SK-N-SH (cell line): ENCODE measurements at regions not wholly inside any gene's neighbourhood (a gene's known extent, or its start where the extent isn't known, plus 50 kb on each side); places are given as distances from the start of the nearest gene placed in this dataset.

Experiments used
- CTCF ChIA-PET: fragments of 300-600, 350-600 bp; formaldehyde crosslinking; extraction: SDS; loops from one replicate; lab custom pipeline; 2021; lab: Yijun Ruan, JAX
- POLR2A ChIA-PET: fragments of 350-600 bp; sonication (Branson Sonifier 250); formaldehyde crosslinking; extraction: SDS; loops from one replicate; lab custom pipeline; 2020; ENCODE audit warnings: antibody characterized with exemption, inconsistent platforms; lab: Yijun Ruan, JAX
- DNase-seq: peaks from one replicate; pipeline ENCODE4 v3.0.0; 2012
- H2AFZ ChIP-seq: fragments of 200-600 bp; sonication (generic); 2 replicates; pipeline ENCODE4 v1.8.1; 2016; ENCODE audit warnings: antibody characterized with exemption, mild to moderate bottlenecking, low read depth
- H3F3A ChIP-seq: fragments of 200-600 bp; sonication (generic); replicated peaks from 2 replicates; pipeline ENCODE3; 2016; ENCODE audit warnings: antibody characterized with exemption, mild to moderate bottlenecking; ENCODE audit not compliant: insufficient read depth
- H3K27ac ChIP-seq, 2 experiments: fragments of 200-500 bp in 1 of 2; fragments of 200-600 bp in 1 of 2; sonication (Bioruptor generic) in 1 of 2; sonication (generic), shearing (Covaris generic) in 1 of 2; 2 replicates each; pipeline versions ENCODE4 v1.5.1 to v1.6.1; 2014 to 2016; ENCODE audit warnings: low read depth in 2 of 2, inconsistent platforms in 1 of 2, low read length in 1 of 2, mild to moderate bottlenecking in 1 of 2, mixed read lengths in 1 of 2
- H3K27me3 ChIP-seq: fragments of 200-600 bp; sonication (generic), shearing (Covaris generic); 2 replicates; pipeline ENCODE4 v1.6.1; 2016; ENCODE audit warnings: mixed run types; ENCODE audit not compliant: insufficient read depth
- H3K36me3 ChIP-seq, 2 experiments: fragments of 200-500 bp in 1 of 2; fragments of 200-600 bp in 1 of 2; sonication (Bioruptor generic) in 1 of 2; sonication (generic) in 1 of 2; replicated peaks in 1 of 2; 2 replicates each; pipeline versions ENCODE3 to v1.5.1; 2014 to 2016; ENCODE audit warnings: low read length in 1 of 2, mild to moderate bottlenecking in 1 of 2; ENCODE audit not compliant: insufficient read depth in 2 of 2, control insufficient read depth in 1 of 2
- H3K4me1 ChIP-seq, 2 experiments: fragments of 200-500 bp in 1 of 2; fragments of 200-600 bp in 1 of 2; sonication (Bioruptor generic) in 1 of 2; sonication (generic), shearing (Covaris generic) in 1 of 2; 2 replicates each; pipeline versions ENCODE4 v1.5.1 to v1.6.1; 2014 to 2016; ENCODE audit warnings: low read depth in 1 of 2, low read length in 1 of 2, mixed run types in 1 of 2; ENCODE audit not compliant: insufficient read depth in 2 of 2, control insufficient read depth in 1 of 2
- H3K4me2 ChIP-seq: fragments of 200-600 bp; sonication (generic), shearing (Covaris generic); 2 replicates; pipeline ENCODE4 v1.6.1; 2017; ENCODE audit warnings: mixed run types
- H3K4me3 ChIP-seq, 2 experiments: fragments of 200-500 bp in 1 of 2; fragments of 200-600 bp in 1 of 2; sonication (Bioruptor generic) in 1 of 2; sonication (generic), shearing (Covaris generic) in 1 of 2; 2 replicates each; pipeline versions ENCODE4 v1.5.1 to v1.8.1; 2014 to 2016; ENCODE audit warnings: low read depth in 2 of 2, inconsistent platforms in 1 of 2, low read length in 1 of 2, mild to moderate bottlenecking in 1 of 2, mixed read lengths in 1 of 2, moderate library complexity in 1 of 2
- H3K79me2 ChIP-seq: fragments of 200-600 bp; sonication (generic); 2 replicates; pipeline ENCODE4 v1.8.1; 2017; ENCODE audit warnings: mild to moderate bottlenecking; ENCODE audit not compliant: insufficient read depth
- H3K9ac ChIP-seq: fragments of 200-600 bp; sonication (generic); 2 replicates; pipeline ENCODE4 v1.6.1; 2017; ENCODE audit warnings: mixed run types
- H3K9me2 ChIP-seq: fragments of 200-600 bp; sonication (generic); 2 replicates; pipeline ENCODE4 v1.6.1; 2017; ENCODE audit warnings: mixed run types
- H3K9me3 ChIP-seq: fragments of 200-600 bp; sonication (generic); 2 replicates; pipeline ENCODE4 v1.6.1; 2017; ENCODE audit warnings: mixed run types, mild to moderate bottlenecking, moderate library complexity
- H4K20me1 ChIP-seq: fragments of 200-600 bp; sonication (generic); 2 replicates; pipeline ENCODE4 v1.6.1; 2017; ENCODE audit warnings: mild to moderate bottlenecking, mixed run types; ENCODE audit not compliant: insufficient read depth
- CHD2 ChIP-seq: fragments of 150-350 bp; IDR thresholded peaks from 2 replicates; pipeline ENCODE4 v1.6.1; 2018; ENCODE audit warnings: low read length; ENCODE audit not compliant: partially characterized antibody
- ELF1 ChIP-seq: IDR thresholded peaks from 2 replicates; pipeline ENCODE4 v1.4.0; 2012
- EZH2phosphoT487 ChIP-seq: fragments of 200-600 bp; sonication (generic); IDR thresholded peaks from 2 replicates; pipeline ENCODE4 v1.6.1; 2017; ENCODE audit warnings: low read depth, mixed run types, mild to moderate bottlenecking, antibody characterized with exemption, moderate library complexity, borderline replicate concordance
- FOXJ3 ChIP-seq: sonication (generic); formaldehyde crosslinking; IDR thresholded peaks from 2 replicates; pipeline ENCODE4 v1.5.1; 2020; ENCODE audit warnings: mild to moderate bottlenecking, missing genetic modification reagents
- FOXM1 ChIP-seq: IDR thresholded peaks from 2 replicates; pipeline ENCODE4 v1.4.0; 2012; ENCODE audit warnings: low read depth, mild to moderate bottlenecking
- MEF2A ChIP-seq: IDR thresholded peaks from 2 replicates; pipeline ENCODE4 v1.4.0; 2012; ENCODE audit warnings: low read depth, borderline replicate concordance
- NRF1 ChIP-seq: IDR thresholded peaks from 2 replicates; pipeline ENCODE4 v1.6.1; 2012; ENCODE audit warnings: low read depth, mild to moderate bottlenecking, low read length
- RCOR1 ChIP-seq: fragments of 150-350 bp; IDR thresholded peaks from 2 replicates; pipeline ENCODE4 v1.6.1; 2017; ENCODE audit warnings: antibody characterized with exemption, low read length
- RXRA ChIP-seq: IDR thresholded peaks from 2 replicates; pipeline ENCODE4 v1.4.0; 2012; ENCODE audit warnings: low read depth, mild to moderate bottlenecking, borderline replicate concordance
- SIN3A ChIP-seq: IDR thresholded peaks from 2 replicates; pipeline ENCODE4 v1.6.1; 2012; ENCODE audit warnings: low read depth, mild to moderate bottlenecking, low read length, moderate library complexity, borderline replicate concordance
- SMC3 ChIP-seq: IDR thresholded peaks from 2 replicates; pipeline ENCODE4 v1.6.1; 2012; ENCODE audit warnings: low read depth, low read length, improper control_type of control experiment
- TCF12 ChIP-seq: IDR thresholded peaks from 2 replicates; pipeline ENCODE4 v1.4.0; 2012
- YY1 ChIP-seq: IDR thresholded peaks from 2 replicates; pipeline ENCODE4 v1.4.0; 2012; ENCODE audit warnings: low read depth, mild to moderate bottlenecking
- WGBS: methylation state at CpG from one replicate; pipeline ENCODE4 v1.1.6; 2017; ENCODE audit warnings: low lambda C conversion rate; 5-methylcytosine and 5-hydroxymethylcytosine counted together
- TF ChIP-seq, protein P1 (sequence below): IDR thresholded peaks from 2 replicates; pipeline ENCODE4; 2012
- TF ChIP-seq, protein P2 (sequence below): IDR thresholded peaks from 2 replicates; pipeline ENCODE4 v1.4.0; 2012; ENCODE audit warnings: low read depth

DNA sequence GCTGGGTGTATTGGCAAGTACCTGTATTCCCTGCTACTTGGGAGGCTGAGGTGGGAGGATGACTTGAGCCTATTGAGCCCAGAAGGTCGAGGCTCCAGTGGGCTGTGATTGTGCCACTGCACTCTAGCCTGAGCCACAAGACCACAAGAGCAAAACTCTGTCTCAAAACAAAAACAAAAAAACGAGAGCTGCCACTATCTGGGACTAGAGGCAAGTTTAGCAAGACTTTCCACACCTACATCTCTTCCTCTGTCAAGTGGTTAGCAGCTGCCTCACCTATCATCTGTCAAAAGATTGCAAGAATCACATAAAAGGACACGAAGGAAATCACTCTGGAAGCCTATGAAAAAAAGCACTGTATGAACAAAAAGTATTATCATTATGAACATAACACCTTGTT, 55.2 kb upstream of the RIOK3 start:
- H3K4me2 ChIP-seq, result no peak overlapping the region
- no peak for DNase-seq
- peaks cover 5 to 18% of the 10 kb centered on the region in 2 experiments; a peak in 3 of 4 replicates for H3K4me1 ChIP-seq
- no peak overlapping the region for H3K4me3 ChIP-seq
- peaks cover 0 to 4% of the 10 kb centered on the region in 2 experiments for H3K36me3 ChIP-seq
- TF ChIP-seq, protein P1, sequence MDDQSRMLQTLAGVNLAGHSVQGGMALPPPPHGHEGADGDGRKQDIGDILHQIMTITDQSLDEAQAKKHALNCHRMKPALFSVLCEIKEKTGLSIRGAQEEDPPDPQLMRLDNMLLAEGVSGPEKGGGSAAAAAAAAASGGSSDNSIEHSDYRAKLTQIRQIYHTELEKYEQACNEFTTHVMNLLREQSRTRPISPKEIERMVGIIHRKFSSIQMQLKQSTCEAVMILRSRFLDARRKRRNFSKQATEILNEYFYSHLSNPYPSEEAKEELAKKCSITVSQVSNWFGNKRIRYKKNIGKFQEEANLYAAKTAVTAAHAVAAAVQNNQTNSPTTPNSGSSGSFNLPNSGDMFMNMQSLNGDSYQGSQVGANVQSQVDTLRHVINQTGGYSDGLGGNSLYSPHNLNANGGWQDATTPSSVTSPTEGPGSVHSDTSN, result no peak
- no peak for TF ChIP-seq CHD2
- no peak for TF ChIP-seq SMC3
- TF ChIP-seq EZH2phosphoT487, result no peak
- ChIA-PET CTCF (interaction anchor here (1.5 to 2.1 kb wide), 3 partner anchors 14 to 266 kb away, joined by 6 to 13 read pairs (median 9); no protein-coding TSS in a partner anchor), POLR2A (no interaction called here)
- H3F3A ChIP-seq, result peaks cover 6% of the 10 kb centered on the region
- no peaks in the 10 kb centered on the region for H3K9me3 ChIP-seq
- H4K20me1 ChIP-seq, result no peaks in the 10 kb centered on the region
- no peaks in the 10 kb centered on the region for H3K27me3 ChIP-seq
- H3K9ac ChIP-seq, result no peak overlapping the region
- H3K9me2 ChIP-seq, result no peaks in the 10 kb centered on the region
- H2AFZ ChIP-seq, result no peak overlapping the region
- no peak overlapping the region for H3K27ac ChIP-seq
- 66% methylated on average over 3 of the region's 3 CpGs for WGBS
- H3K79me2 ChIP-seq, result no peaks in the 10 kb centered on the region

DNA sequence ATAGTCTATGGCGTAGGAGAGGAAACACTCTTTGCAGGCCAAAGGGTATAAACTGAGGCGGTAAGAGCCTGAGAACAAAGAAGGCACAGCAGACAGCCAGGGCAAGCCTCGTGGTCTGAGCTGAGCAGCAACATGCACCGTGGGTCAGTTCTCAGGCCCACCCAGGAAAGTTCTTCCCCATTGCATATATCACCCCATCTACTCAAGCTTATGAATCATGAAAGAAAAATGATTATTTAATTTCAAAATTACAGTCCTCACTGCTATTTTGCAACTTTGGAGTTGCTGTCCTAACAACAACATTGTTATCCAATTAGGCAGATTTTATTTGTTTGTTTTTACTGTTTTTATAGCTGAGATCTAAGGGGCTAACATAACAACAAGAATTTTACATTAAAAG, 54.7 kb upstream of the RIOK3 start:
- H2AFZ ChIP-seq, result no peak overlapping the region
- H3K27ac ChIP-seq, result no peak overlapping the region
- ChIA-PET CTCF (interaction anchor here (1.2 to 2.1 kb wide), 4 partner anchors 13 to 600 kb away, joined by 4 to 13 read pairs (median 5); no protein-coding TSS in a partner anchor), POLR2A (interaction anchor here (0.6 kb wide), 1 partner anchor 72 kb away, joined by 3 read pairs; no protein-coding TSS in a partner anchor)
- no peak for DNase-seq
- no peak overlapping the region for H3K4me2 ChIP-seq
- H3K9me3 ChIP-seq, result no peaks in the 10 kb centered on the region
- H3K79me2 ChIP-seq, result no peaks in the 10 kb centered on the region
- no peak for TF ChIP-seq FOXJ3
- TF ChIP-seq SIN3A, result no peak
- no peak for TF ChIP-seq FOXM1
- TF ChIP-seq ELF1, result no peak
- no peak for TF ChIP-seq TCF12
- no peak for TF ChIP-seq MEF2A
- TF ChIP-seq, protein P2, sequence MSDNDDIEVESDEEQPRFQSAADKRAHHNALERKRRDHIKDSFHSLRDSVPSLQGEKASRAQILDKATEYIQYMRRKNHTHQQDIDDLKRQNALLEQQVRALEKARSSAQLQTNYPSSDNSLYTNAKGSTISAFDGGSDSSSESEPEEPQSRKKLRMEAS, result no peak
- no peak for TF ChIP-seq SMC3
- TF ChIP-seq EZH2phosphoT487, result no peak
- no peak for TF ChIP-seq RCOR1
- TF ChIP-seq YY1, result no peak
- no peak for TF ChIP-seq RXRA
- no peak for TF ChIP-seq NRF1
- no peaks in the 10 kb centered on the region for H4K20me1 ChIP-seq
- peaks cover 6% of the 10 kb centered on the region for H3F3A ChIP-seq
- no peak overlapping the region for H3K4me3 ChIP-seq
- peaks cover 5 to 18% of the 10 kb centered on the region in 2 experiments; a peak in 3 of 4 replicates for H3K4me1 ChIP-seq
- peaks cover 0 to 4% of the 10 kb centered on the region in 2 experiments for H3K36me3 ChIP-seq
- no peak overlapping the region for H3K9ac ChIP-seq
- WGBS, result 86% methylated on average over 4 of the region's 4 CpGs
- H3K27me3 ChIP-seq, result no peaks in the 10 kb centered on the region
- H3K9me2 ChIP-seq, result no peaks in the 10 kb centered on the region
